ENCODE measurements at regions not wholly inside any gene's neighbourhood (a gene's known extent, or its start where the extent isn't known, plus 50 kb on each side); places are given as distances from the start of the nearest gene placed in this dataset.

DNA sequence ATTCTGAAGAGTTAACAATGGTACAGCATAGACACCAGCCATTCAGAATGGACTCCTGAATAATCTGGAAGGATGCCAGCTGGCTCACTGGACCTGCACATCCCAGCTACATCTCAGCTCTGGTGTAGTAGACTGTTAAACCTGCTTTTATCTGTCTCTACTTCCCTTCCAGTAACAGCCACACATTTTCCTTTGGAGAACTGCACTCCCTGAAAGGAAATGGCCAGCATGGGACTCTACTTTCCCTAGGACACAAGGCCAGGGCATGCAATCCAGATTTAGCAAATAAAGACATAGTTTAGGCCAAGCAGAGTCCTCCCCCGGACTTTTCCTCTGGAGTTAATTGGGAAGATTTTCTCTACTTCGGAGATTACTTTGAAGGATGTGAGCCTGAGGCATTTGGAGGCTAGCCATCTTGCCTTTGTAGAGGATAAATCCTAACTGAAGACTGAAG lies 82.7 kb upstream of the TCF12 start:
- Histone ChIP-seq H3K79me2 (ENCODE audit: insufficient read depth, low read length) (no peaks in the 10 kb centered on the region), H2BK20ac (ENCODE audit: low read depth, low read length, poor library complexity, severe bottlenecking) (no peak overlapping the region), H3K56ac (ENCODE audit: insufficient read length, low read depth, low read length) (no peak overlapping the region), H3K79me1 (ENCODE audit: insufficient read depth, low read depth, low read length, poor library complexity, severe bottlenecking) (no peaks in the 10 kb centered on the region), H3K4me1 (ENCODE audit: insufficient read depth, low read length) (no peaks in the 10 kb centered on the region), H3K4me2 (ENCODE audit: insufficient read depth, insufficient read length, low read length) (no peak overlapping the region), H4K91ac (ENCODE audit: insufficient read length, low read depth, low read length) (no peak overlapping the region), H2BK5ac (ENCODE audit: insufficient read length, low read length) (no peak overlapping the region), H3T11ph (ENCODE audit: low read length) (no peak overlapping the region), H3K23ac (ENCODE audit: insufficient read length, low read depth, low read length) (no peak overlapping the region), H3K9ac (ENCODE audit: extremely low read depth, insufficient read length, low read length) (no peak overlapping the region), H2AFZ (ENCODE audit: low read length) (no peak overlapping the region), H4K8ac (replicated peaks; ENCODE audit: insufficient read length, low read depth, low read length) (no peak overlapping the region), H2BK15ac (ENCODE audit: low read depth, low read length) (no peak overlapping the region), H3K27me3 (ENCODE audit: insufficient read depth, low read length) (no peaks in the 10 kb centered on the region), H4K5ac (ENCODE audit: insufficient read length, low read depth, low read length) (no peak overlapping the region), H3K18ac (ENCODE audit: insufficient read length, low read depth, low read length) (no peak overlapping the region), H3K23me2 (ENCODE audit: insufficient read length, low read depth, low read length, poor library complexity, severe bottlenecking) (no peaks in the 10 kb centered on the region), H3K9me3 (ENCODE audit: control insufficient read depth, low read depth, low read length) (no peaks in the 10 kb centered on the region), H2BK12ac (ENCODE audit: insufficient read length, low read depth, low read length) (no peak overlapping the region), H3K4ac (ENCODE audit: low read depth, low read length) (no peak overlapping the region), H3K14ac (ENCODE audit: insufficient read depth, low read length) (no peak overlapping the region), H2BK120ac (ENCODE audit: low read depth, low read length, poor library complexity, severe bottlenecking) (no peak overlapping the region), H3K27ac (ENCODE audit: insufficient read length, low read depth, low read length) (no peak overlapping the region), H4K20me1 (ENCODE audit: control insufficient read depth, insufficient read depth, insufficient read length) (no peaks in the 10 kb centered on the region), H2AK5ac (ENCODE audit: insufficient read length, low read length) (no peak overlapping the region)
- Mint-ChIP-seq H3K27ac (no peak overlapping the region), H3K4me3 (no peak overlapping the region), H3K36me3 (ENCODE audit: insufficient read depth in 1 of 3, low read depth in 3 of 3) (no peaks in the 10 kb centered on the region), H3K27me3 (ENCODE audit: low read depth) (no peaks in the 10 kb centered on the region), H3K9me3 (no peaks in the 10 kb centered on the region), H3K4me1 (no peaks in the 10 kb centered on the region)
- no CpG with 5 or more reads among the region's 2 CpGs for WGBS (ENCODE audit: extremely low coverage, insufficient read length, low lambda C conversion rate)
- no peak for DNase-seq
- TF ChIP-seq, protein P1, sequence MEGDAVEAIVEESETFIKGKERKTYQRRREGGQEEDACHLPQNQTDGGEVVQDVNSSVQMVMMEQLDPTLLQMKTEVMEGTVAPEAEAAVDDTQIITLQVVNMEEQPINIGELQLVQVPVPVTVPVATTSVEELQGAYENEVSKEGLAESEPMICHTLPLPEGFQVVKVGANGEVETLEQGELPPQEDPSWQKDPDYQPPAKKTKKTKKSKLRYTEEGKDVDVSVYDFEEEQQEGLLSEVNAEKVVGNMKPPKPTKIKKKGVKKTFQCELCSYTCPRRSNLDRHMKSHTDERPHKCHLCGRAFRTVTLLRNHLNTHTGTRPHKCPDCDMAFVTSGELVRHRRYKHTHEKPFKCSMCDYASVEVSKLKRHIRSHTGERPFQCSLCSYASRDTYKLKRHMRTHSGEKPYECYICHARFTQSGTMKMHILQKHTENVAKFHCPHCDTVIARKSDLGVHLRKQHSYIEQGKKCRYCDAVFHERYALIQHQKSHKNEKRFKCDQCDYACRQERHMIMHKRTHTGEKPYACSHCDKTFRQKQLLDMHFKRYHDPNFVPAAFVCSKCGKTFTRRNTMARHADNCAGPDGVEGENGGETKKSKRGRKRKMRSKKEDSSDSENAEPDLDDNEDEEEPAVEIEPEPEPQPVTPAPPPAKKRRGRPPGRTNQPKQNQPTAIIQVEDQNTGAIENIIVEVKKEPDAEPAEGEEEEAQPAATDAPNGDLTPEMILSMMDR (conservative IDR thresholded peaks at IDR 0.05): no peak
